Astrocyte (in vitro differentiated cells and primary cell): ENCODE measurements at regions not wholly inside any gene's neighbourhood (a gene's known extent, or its start where the extent isn't known, plus 50 kb on each side); places are given as distances from the start of the nearest gene placed in this dataset.

ENCODE experiments used
- CTCF ChIP-seq: IDR thresholded peaks from 2 replicates; pipeline ENCODE4 v1.5.1; 2011; ENCODE audit warnings: low read depth, mild to moderate bottlenecking, inconsistent platforms, low read length, moderate library complexity; ENCODE audit not compliant: insufficient read depth
- EZH2 ChIP-seq: IDR thresholded peaks from 2 replicates; pipeline ENCODE4 v1.6.1; 2012; ENCODE audit warnings: mild to moderate bottlenecking, low read length, inconsistent platforms; ENCODE audit not compliant: insufficient read depth

GRCh38 chr14:41201696-41202095 is 405.0 kb upstream of the LRFN5 start:
- TF ChIP-seq CTCF (no peak), EZH2 (no peak)
